Activated CD4-positive, alpha-beta T cell treated with anti-CD3 and anti-CD28 coated beads, Interleukin-2, amount 50 U/mL, for 24 hours (primary cell): ENCODE measurements at regions not wholly inside any gene's neighbourhood (a gene's known extent, or its start where the extent isn't known, plus 50 kb on each side); places are given as distances from the start of the nearest gene placed in this dataset.

Experiments
- DNase-seq, 2 donors: peaks; one replicate each; pipeline ENCODE4 v3.0.0-alpha.2; 2020; ENCODE audit warnings: low read depth in 1 of 2, low spot score in 1 of 2

DNA sequence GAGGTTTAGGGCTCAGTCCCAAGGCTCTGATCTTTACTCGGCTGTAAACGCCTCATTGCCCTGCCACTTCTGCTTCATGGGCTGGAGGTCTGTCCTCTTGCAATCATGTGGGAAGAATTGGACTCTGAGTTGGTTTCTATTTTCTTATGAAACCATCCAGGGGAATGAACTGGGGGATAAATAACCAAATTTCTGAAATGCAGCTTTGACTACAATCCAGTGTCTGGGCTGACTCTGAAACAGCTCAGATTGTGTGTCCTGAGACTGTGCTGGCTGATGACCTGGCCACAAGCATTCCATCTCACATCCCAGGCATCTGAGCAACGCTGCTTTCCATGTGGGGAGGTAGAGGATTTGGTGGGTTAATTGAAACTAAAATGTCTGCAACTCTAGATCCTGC, 71.0 kb upstream of the GALNT15 start:
- DNase-seq: no peak

GRCh38 chr3:16104156-16104555, 70.3 kb upstream of the GALNT15 start:
- no peak for DNase-seq

DNA sequence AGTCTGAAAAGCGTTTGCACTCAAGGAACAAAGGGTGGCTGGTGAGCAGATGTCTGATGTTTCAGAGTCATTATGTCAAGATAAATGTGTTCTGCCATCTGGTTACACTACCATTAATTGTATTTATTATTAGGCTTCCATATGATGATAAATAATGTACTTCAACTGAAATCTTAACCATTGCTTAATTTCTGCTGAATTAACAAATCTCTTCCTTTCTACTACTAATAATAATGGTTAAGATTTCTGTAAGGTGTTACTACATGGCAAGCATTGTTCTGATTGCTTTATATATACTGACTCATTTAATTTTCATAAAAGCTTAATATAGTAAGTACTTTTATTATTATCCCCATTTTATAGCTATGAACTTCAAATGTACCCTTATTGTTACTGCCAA, 68.4 kb upstream of the GALNT15 start:
- DNase-seq: no peak

DNA sequence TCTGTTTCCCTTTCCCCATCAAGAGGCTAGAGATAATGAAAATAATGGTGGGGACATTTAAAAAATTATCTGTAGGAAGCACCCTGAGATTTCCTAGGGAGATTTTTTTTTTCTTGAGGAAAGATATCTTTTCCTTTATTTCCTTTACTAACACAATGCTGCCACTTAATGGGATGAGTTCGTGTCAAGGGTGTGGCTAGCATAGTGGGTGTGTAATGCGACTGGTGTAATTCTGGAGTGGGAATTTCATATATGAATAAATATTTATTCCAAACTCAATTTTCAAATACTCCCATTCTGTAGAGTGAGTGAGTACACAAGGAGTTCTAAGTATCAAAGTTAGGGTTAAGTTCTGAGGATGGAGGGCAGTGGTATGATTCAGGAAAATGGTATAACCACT, 66.1 kb upstream of the GALNT15 start:
- no peak for DNase-seq

- DNase-seq: no peak
Measured at GRCh38 chr3:16109929-16110328, 64.6 kb upstream of the GALNT15 start.

GRCh38 chr3:16112910-16113504, 61.5 kb upstream of the GALNT15 start:
- no peak for DNase-seq

DNA sequence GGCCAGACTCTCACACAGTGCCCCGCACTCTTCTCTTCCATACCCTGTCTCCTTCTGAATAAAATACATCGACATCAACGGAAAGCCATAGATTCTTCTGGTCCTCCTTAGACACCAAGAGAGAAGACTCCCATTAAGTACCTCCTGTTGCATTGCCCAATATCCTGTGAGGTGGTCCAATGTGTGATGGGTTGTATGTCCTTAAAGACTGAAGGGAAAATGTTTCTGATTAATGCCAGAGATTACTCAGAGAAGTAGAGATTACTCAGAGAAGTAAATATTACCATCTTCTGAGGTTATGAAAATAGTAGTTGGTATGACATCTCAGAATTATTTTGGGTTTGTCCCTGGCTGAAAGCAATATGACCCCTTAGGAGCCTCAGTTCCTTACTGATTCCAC, 60.8 kb upstream of the GALNT15 start:
- DNase-seq: no peak

DNA sequence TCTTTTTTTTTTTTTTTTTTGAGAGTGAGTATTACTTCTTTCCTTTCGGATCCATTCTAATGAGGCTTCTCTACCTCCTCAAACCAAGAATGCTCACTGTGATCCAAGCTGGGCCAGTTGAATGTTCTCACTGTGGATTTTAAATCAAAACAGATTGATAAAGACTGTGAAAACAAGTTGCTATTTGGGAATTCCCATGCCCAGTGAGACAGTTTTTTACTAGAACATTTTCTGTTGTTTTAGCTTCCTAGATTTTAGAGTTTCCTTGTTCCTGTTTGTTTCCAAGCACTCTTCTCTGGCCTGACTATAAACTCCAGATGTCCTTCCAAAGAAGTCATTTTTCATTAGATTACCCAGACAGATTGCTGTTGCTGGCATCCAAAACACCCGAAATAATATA, 60.1 kb upstream of the GALNT15 start:
- DNase-seq: no peak

DNA sequence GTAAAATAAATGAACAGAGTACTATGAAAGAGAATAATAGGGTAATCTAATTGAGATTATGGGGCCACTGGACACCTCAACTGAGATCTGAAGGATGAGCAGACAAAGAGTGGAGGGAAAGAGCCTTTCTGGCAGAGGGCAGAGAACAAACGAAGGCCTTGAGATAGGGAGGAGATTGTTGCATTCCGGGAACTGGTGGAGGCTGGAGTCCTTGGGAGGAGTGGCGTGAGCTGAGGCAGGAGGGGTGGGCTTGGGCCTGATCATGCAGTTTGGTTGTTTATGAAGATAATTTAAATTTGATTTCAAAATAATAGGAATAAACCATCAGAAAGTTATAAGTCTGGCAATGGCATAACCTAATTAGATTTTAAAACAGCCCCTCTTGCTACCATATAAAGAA, 59.5 kb upstream of the GALNT15 start:
- no peak for DNase-seq

- DNase-seq: no peak
Measured at GRCh38 chr3:16118396-16118795, 56.1 kb upstream of the GALNT15 start.

DNA sequence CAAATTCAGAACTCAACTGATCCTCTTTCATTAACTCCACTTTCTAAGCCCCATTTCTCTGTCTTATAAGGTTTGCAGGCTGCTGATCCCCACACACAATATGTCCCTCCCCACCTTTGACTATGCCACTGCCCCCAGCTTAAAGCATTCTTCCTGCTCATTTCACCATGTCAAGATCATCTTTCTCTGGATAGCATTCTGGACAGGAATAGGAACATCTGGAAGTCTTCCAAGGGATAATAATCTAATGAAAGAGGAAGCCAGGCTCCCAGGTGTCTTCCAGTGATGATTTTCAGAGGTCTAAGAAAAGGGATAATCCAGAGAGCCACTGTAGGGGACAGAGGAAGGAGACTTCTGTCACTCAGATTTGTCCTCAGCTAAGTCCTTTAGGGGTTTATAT, 54.6 kb upstream of the GALNT15 start:
- DNase-seq: no peak

- DNase-seq: no peak
Measured at GRCh38 chr3:16121391-16121790, 53.1 kb upstream of the GALNT15 start.

- no peak for DNase-seq
Measured at GRCh38 chr3:16122155-16122554, 52.3 kb upstream of the GALNT15 start.

DNA sequence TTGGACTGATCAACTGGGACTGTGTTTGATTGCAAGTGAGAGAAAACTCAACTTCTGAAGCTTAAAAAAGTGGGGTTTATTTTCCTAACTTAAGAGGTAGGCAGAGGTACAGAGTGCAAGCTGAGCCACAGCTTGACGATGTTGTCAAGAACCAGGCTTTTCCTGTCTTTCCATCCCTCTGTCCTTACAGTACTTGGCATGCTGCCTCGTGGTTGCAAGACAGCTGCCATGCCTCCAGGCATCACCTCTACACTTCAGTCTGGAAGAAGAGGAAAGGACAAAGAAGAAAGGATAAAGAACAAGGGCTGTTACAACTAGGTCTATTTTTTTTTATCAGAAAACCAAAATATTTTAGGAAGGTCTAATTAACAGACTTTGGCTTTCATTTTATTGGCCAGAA, 51.8 kb upstream of the GALNT15 start:
- DNase-seq: no peak

DNA sequence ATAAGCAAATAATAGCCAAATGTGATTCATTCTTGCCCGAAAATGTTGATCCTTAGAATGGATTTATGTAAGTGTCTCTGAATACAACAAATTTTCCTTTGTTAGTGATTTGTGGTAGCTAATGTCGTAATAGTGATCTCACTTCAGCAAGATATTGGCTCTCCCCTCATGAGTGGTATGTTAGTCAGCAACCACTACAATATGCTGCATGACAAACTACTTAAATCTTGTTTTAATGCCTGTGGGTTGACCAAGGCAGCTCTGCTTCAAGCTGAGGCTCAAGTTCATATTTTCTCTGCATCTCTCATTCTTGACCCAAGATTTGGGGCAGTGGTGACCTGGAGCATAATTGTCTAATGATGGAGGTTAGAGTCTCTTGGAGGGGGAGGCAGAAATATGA, 49.8 kb upstream of the GALNT15 start:
- DNase-seq: no peak
